ENCODE measurements at regions not wholly inside any gene's neighbourhood (a gene's known extent, or its start where the extent isn't known, plus 50 kb on each side); places are given as distances from the start of the nearest gene placed in this dataset.
A peak's percentile ranks its signal among the peaks of the same experiment; 100 is the strongest.

GRCh38 chr6:150537893-150538292 lies 61.8 kb upstream of the PLEKHG1 start:
- DNase-seq (ENCODE audit: low spot score), result no peak

GRCh38 chr6:150539111-150539510 lies 60.6 kb upstream of the PLEKHG1 start:
- no peak for DNase-seq (ENCODE audit: low spot score)

GRCh38 chr6:150539568-150539967 lies 60.1 kb upstream of the PLEKHG1 start:
- peak; percentile 46 for DNase-seq (ENCODE audit: low spot score)

- DNase-seq (ENCODE audit: low spot score), result peak; percentile 57
Measured at GRCh38 chr6:150541576-150541975, 58.1 kb upstream of the PLEKHG1 start.

GRCh38 chr6:150543178-150543577 lies 56.5 kb upstream of the PLEKHG1 start:
- DNase-seq (ENCODE audit: low spot score), result no peak

- no peak for DNase-seq (ENCODE audit: low spot score)
Measured at GRCh38 chr6:150544793-150545192, 54.9 kb upstream of the PLEKHG1 start.

GRCh38 chr6:150546457-150546856 lies 53.2 kb upstream of the PLEKHG1 start:
- DNase-seq (ENCODE audit: low spot score), result no peak

- DNase-seq (ENCODE audit: low spot score), result no peak
Measured at GRCh38 chr6:150547502-150548222, 52.0 kb upstream of the PLEKHG1 start.

- DNase-seq (ENCODE audit: low spot score), result no peak
Measured at GRCh38 chr6:150548330-150548729, 51.4 kb upstream of the PLEKHG1 start.

GRCh38 chr6:150549007-150549406 lies 50.7 kb upstream of the PLEKHG1 start:
- DNase-seq (ENCODE audit: low spot score), result no peak

GRCh38 chr6:150549674-150550101 lies 50.0 kb upstream of the PLEKHG1 start:
- no peak for DNase-seq (ENCODE audit: low spot score)
